PC-9 (cell line): ENCODE measurements at regions not wholly inside any gene's neighbourhood (a gene's known extent, or its start where the extent isn't known, plus 50 kb on each side); places are given as distances from the start of the nearest gene placed in this dataset.

Experiments
- BruUV-seq: library from RNA; stranded (reverse); fragments of 400-500 nt; replicated peaks from 2 replicates; lab custom pipeline; 2021; lab: Mats Ljungman, UMichigan
- CTCF ChIA-PET: fragments of 300-600 bp; sonication (Branson Sonifier 250); formaldehyde crosslinking; loops from one replicate; lab custom pipeline; 2022; ENCODE audit warnings: antibody characterized with exemption; lab: Charles Lee
- POLR2A ChIA-PET: fragments of 300-600 bp; sonication (Branson Sonifier 250); formaldehyde crosslinking; loops from one replicate; lab custom pipeline; 2022; ENCODE audit warnings: antibody characterized with exemption; ENCODE audit not compliant: unreplicated experiment; lab: Charles Lee
- DNase-seq, 2 experiments: peaks; one replicate each; pipeline versions ENCODE4 v3.0.0 to v3.0.0-alpha.2; 2015 to 2022; ENCODE audit warnings: mixed read lengths in 1 of 2
- H2AFZ ChIP-seq: fragments of 200-600 bp; sonication (generic); 2 replicates; pipeline ENCODE4 v1.8.1; 2017; ENCODE audit warnings: antibody characterized with exemption
- H3F3A ChIP-seq: fragments of 200-600 bp; sonication (generic); 2 replicates; pipeline ENCODE4 v1.8.1; 2017; ENCODE audit warnings: antibody characterized with exemption, mild to moderate bottlenecking, low read depth; ENCODE audit not compliant: insufficient read depth
- H3K27ac ChIP-seq: fragments of 200-600 bp; sonication (generic); 2 replicates; pipeline ENCODE4 v1.6.1; 2016; ENCODE audit warnings: mixed run types
- H3K27me3 ChIP-seq: fragments of 200-600 bp; sonication (generic); 2 replicates; pipeline ENCODE4 v1.6.1; 2016; ENCODE audit warnings: low read depth, mixed run types; ENCODE audit not compliant: insufficient read depth
- H3K36me3 ChIP-seq: fragments of 200-600 bp; sonication (generic); 2 replicates; pipeline ENCODE4 v1.6.1; 2016; ENCODE audit warnings: low read depth, mixed run types
- H3K4me1 ChIP-seq: fragments of 200-600 bp; sonication (generic); replicated peaks from 2 replicates; pipeline ENCODE4 v1.6.1; 2016; ENCODE audit warnings: mixed run types; ENCODE audit not compliant: insufficient read depth
- H3K4me2 ChIP-seq: fragments of 200-600 bp; sonication (generic); 2 replicates; pipeline ENCODE4 v1.6.1; 2017; ENCODE audit warnings: mixed run types
- H3K4me3 ChIP-seq: fragments of 200-600 bp; sonication (generic); 2 replicates; pipeline ENCODE4 v1.6.1; 2016; ENCODE audit warnings: mixed run types
- H3K79me2 ChIP-seq: fragments of 200-600 bp; sonication (generic); 2 replicates; pipeline ENCODE4 v1.6.1; 2017; ENCODE audit warnings: low read depth, mixed run types
- H3K9me2 ChIP-seq: fragments of 200-600 bp; sonication (generic); 2 replicates; pipeline ENCODE4 v1.8.1; 2017; ENCODE audit warnings: mild to moderate bottlenecking; ENCODE audit not compliant: insufficient read depth
- H3K9me3 ChIP-seq: fragments of 200-600 bp; sonication (generic); 2 replicates; pipeline ENCODE4 v1.8.1; 2016; ENCODE audit warnings: low read depth; ENCODE audit not compliant: insufficient read depth
- H4K20me1 ChIP-seq: fragments of 200-600 bp; sonication (generic); 2 replicates; pipeline ENCODE4 v1.8.1; 2017; ENCODE audit not compliant: insufficient read depth
- CTCF ChIP-seq: fragments of 200-600 bp; sonication (generic); conservative IDR thresholded peaks from 2 replicates; pipeline ENCODE4 v1.6.1; 2017; ENCODE audit warnings: mixed run types, antibody characterized with exemption, mild to moderate bottlenecking, moderate library complexity
- EZH2 ChIP-seq: fragments of 200-600 bp; sonication (generic); IDR thresholded peaks from 2 replicates; pipeline ENCODE4 v1.8.0; 2017; ENCODE audit warnings: antibody characterized with exemption, low read depth
- intact Hi-C: fragments of 100-400 bp; cut with micrococcal nuclease; formaldehyde crosslinking; loops from one replicate; pipeline ENCODE4 v1.10.0; 2022; ENCODE audit not compliant: unreplicated experiment

DNA sequence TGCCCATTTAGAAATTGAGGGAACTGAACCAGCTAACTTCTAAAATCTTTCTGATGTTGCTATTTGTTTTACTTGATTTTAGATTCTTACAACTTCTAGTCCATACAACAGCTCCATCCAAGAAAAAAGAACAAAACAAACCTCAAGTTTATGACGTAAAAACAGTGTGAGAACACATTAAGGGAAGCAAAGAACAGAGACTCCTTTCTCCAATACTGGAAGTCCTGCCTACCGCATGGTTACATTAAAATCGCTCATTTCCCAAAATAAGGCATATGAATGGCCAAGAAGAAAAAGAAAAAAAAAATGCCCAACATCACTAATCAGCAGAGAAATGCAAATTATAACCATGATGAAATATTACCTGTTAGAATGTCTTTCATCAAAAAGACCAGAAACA is 110.0 kb downstream of the TRIB2 start:
- H2AFZ ChIP-seq, result no peak overlapping the region
- no peaks in the 10 kb centered on the region for H3K9me3 ChIP-seq
- H4K20me1 ChIP-seq, result no peaks in the 10 kb centered on the region
- TF ChIP-seq EZH2 (no peak), CTCF (no peak)
- intact Hi-C loops, result no loop called here
- BruUV-seq, result no TSS peak
- H3K9me2 ChIP-seq, result no peaks in the 10 kb centered on the region
- no peak overlapping the region for H3K4me3 ChIP-seq
- no peaks in the 10 kb centered on the region for H3K79me2 ChIP-seq
- no peaks in the 10 kb centered on the region for H3K36me3 ChIP-seq
- no peaks in the 10 kb centered on the region for H3F3A ChIP-seq
- CTCF ChIA-PET, result no interaction called here
- H3K4me1 ChIP-seq, result no peaks in the 10 kb centered on the region
- H3K27ac ChIP-seq, result no peak overlapping the region
- no peaks in the 10 kb centered on the region for H3K27me3 ChIP-seq
- POLR2A ChIA-PET, result interaction anchor here (0.6 kb wide), 1 partner anchor 52 kb away, joined by 3 read pairs; no protein-coding TSS in a partner anchor
- no peak overlapping the region for H3K4me2 ChIP-seq
- no peak for DNase-seq

DNA sequence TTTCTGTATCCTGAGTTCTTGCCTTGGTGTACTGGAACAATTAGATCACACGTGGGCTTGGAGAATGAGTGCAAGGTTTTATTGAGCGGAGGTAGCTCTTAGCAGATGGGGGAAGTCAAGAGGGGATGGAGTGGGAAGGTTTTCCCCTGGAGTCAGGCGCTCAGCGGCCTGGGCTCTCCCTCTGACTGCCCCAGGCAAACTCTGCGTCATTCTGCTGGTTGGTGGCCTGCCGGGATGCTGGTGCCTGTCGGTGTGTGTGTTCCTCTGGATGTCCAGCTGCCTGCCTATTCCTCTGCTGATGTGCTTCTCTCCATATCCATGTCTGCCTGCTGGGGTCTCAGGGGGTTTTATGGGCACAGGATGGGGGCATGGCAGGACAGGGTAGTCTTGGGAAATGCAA is 111.0 kb downstream of the TRIB2 start:
- TF ChIP-seq EZH2 (no peak), CTCF (no peak)
- Histone ChIP-seq H3K4me3 (no peak overlapping the region), H3F3A (no peaks in the 10 kb centered on the region), H3K9me2 (no peaks in the 10 kb centered on the region), H2AFZ (no peak overlapping the region), H3K27ac (no peak overlapping the region), H3K36me3 (no peaks in the 10 kb centered on the region), H4K20me1 (no peaks in the 10 kb centered on the region), H3K79me2 (no peaks in the 10 kb centered on the region), H3K9me3 (no peaks in the 10 kb centered on the region), H3K4me2 (no peak overlapping the region), H3K4me1 (no peaks in the 10 kb centered on the region), H3K27me3 (no peaks in the 10 kb centered on the region)
- no peak for DNase-seq
- intact Hi-C loops, result no loop called here
- CTCF ChIA-PET, result no interaction called here
- POLR2A ChIA-PET, result no interaction called here
- BruUV-seq, result no TSS peak

DNA sequence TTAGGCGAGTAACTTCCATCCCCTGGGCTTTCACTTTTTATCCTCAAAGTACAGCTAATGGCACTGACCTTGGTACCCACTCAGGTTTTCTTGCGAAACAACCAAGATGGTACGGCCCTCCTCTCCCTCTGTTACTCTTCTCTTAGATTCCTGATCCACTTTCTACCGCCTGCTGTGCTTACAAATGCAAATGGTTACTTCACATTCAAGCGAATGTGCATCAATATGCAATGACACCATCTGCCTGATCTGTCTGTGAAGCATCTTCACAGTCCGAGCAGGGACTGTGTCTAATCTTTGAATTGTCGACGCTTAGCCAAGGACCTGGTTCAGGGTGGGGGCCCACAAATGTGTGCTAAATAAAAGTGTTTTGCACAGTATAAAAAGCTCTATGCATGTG is 112.2 kb downstream of the TRIB2 start:
- intact Hi-C loops, result no loop called here
- no peaks in the 10 kb centered on the region for H3K9me2 ChIP-seq
- CTCF ChIA-PET, result no interaction called here
- no peak overlapping the region for H3K4me3 ChIP-seq
- H3K4me2 ChIP-seq, result no peak overlapping the region
- BruUV-seq, result no TSS peak
- no peaks in the 10 kb centered on the region for H3K36me3 ChIP-seq
- TF ChIP-seq CTCF (no peak), EZH2 (no peak)
- no peaks in the 10 kb centered on the region for H3F3A ChIP-seq
- H3K79me2 ChIP-seq, result no peaks in the 10 kb centered on the region
- no peak for DNase-seq
- no peaks in the 10 kb centered on the region for H3K27me3 ChIP-seq
- H3K4me1 ChIP-seq, result no peaks in the 10 kb centered on the region
- no peaks in the 10 kb centered on the region for H4K20me1 ChIP-seq
- no peaks in the 10 kb centered on the region for H3K9me3 ChIP-seq
- POLR2A ChIA-PET, result no interaction called here
- no peak overlapping the region for H3K27ac ChIP-seq
- no peak overlapping the region for H2AFZ ChIP-seq
